Bone marrow (tissue), 2 donors: ENCODE measurements at regions not wholly inside any gene's neighbourhood (a gene's known extent, or its start where the extent isn't known, plus 50 kb on each side); places are given as distances from the start of the nearest gene placed in this dataset.

Experiments
- DNase-seq, 2 donors: peaks; one replicate each; lab custom pipeline; 2025; lab: John Stamatoyannopoulos, UW

GRCh38 chr1:229093609-229094336 is 177.1 kb upstream of the RAB4A start:
- DNase-seq: no peak

- DNase-seq: no peak
Measured at GRCh38 chr1:229094476-229095311, 176.2 kb upstream of the RAB4A start.

- no peak for DNase-seq
Measured at GRCh38 chr1:229095325-229095724, 175.6 kb upstream of the RAB4A start.

- no peak for DNase-seq
Measured at GRCh38 chr1:229097356-229097755, 173.6 kb upstream of the RAB4A start.

GRCh38 chr1:229098361-229098760 is 172.6 kb upstream of the RAB4A start:
- no peak for DNase-seq

GRCh38 chr1:229098903-229099578 is 171.9 kb upstream of the RAB4A start:
- DNase-seq: no peak

GRCh38 chr1:229101011-229101871 is 169.7 kb upstream of the RAB4A start:
- no peak for DNase-seq

GRCh38 chr1:229102741-229103391 is 168.0 kb upstream of the RAB4A start:
- no peak for DNase-seq

- no peak for DNase-seq
Measured at GRCh38 chr1:229104654-229105053, 166.3 kb upstream of the RAB4A start.

- DNase-seq: no peak
Measured at GRCh38 chr1:229105109-229105508, 165.8 kb upstream of the RAB4A start.

GRCh38 chr1:229105822-229106525 is 164.9 kb upstream of the RAB4A start:
- DNase-seq: no peak

GRCh38 chr1:229106526-229107125 is 164.3 kb upstream of the RAB4A start:
- DNase-seq: no peak

GRCh38 chr1:229107304-229107815 is 163.6 kb upstream of the RAB4A start:
- no peak for DNase-seq

- DNase-seq: no peak
Measured at GRCh38 chr1:229107972-229108371, 162.9 kb upstream of the RAB4A start.

- no peak for DNase-seq
Measured at GRCh38 chr1:229108598-229109201, 162.2 kb upstream of the RAB4A start.

- no peak for DNase-seq
Measured at GRCh38 chr1:229109320-229109761, 161.6 kb upstream of the RAB4A start.

GRCh38 chr1:229110986-229111385 is 159.9 kb upstream of the RAB4A start:
- DNase-seq: no peak

GRCh38 chr1:229111703-229112319 is 159.1 kb upstream of the RAB4A start:
- no peak for DNase-seq
